ENCODE measurements at regions not wholly inside any gene's neighbourhood (a gene's known extent, or its start where the extent isn't known, plus 50 kb on each side); places are given as distances from the start of the nearest gene placed in this dataset.

DNA sequence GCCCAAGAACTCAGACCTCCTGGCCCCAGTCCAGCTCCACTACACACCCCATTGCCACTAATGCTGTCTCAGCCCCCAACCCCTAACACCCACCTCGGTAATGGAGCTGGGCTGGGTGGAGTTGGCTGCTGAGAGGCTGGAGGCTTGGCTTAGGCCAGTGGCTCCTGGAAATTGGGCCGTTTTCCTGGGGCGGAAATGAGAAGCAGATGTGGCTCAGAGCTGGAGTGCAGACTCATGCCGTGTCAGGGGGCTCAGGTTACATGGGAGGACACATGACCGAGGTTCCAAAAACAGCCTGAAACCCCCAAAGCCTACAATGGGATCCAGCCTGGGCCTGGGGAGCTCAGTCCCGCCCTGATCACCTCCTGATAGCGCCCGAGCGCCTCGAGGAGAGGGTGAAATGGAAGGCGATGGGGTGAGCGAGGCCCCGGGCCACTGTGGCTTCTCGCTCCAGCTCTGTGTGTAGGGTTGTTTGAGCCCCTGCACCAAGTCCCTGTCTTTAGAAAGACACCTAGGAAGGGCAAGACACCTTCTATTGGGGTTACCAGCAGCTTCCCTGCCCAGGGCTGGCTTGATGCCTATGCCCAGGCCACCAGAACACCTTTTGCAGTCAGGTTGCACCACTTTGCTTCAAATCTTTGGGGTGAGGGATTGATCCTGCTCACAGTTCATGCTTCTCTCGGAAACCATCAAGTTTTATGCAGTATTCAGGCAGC, 175.7 kb upstream of the HAAO start:
- ChIA-PET POLR2A (ENCODE audit: unreplicated experiment) (no interaction called here), CTCF (no interaction called here)
- no peaks in the 10 kb centered on the region for H3K79me2 ChIP-seq (ENCODE audit: low read depth)
- H3K27me3 ChIP-seq (ENCODE audit: insufficient read depth, low read depth), result no peaks in the 10 kb centered on the region
- peaks cover 27% of the 10 kb centered on the region for H3F3A ChIP-seq (ENCODE audit: insufficient read depth, low read depth)
- H3K4me1 ChIP-seq (replicated peaks; ENCODE audit: insufficient read depth), result peaks cover 37% of the 10 kb centered on the region
- no peak overlapping the region for H3K4me2 ChIP-seq
- H2AFZ ChIP-seq, result no peak overlapping the region
- H3K27ac ChIP-seq, result no peak overlapping the region
- H3K36me3 ChIP-seq (ENCODE audit: low read depth), result no peaks in the 10 kb centered on the region
- no peaks in the 10 kb centered on the region for H3K9me2 ChIP-seq (ENCODE audit: insufficient read depth)
- intact Hi-C loops (cut with micrococcal nuclease; ENCODE audit: unreplicated experiment), result no loop called here
- H3K9me3 ChIP-seq (ENCODE audit: insufficient read depth, low read depth), result no peaks in the 10 kb centered on the region
- no TSS peak for BruUV-seq (replicated peaks)
- H4K20me1 ChIP-seq (ENCODE audit: insufficient read depth), result no peaks in the 10 kb centered on the region
- no peak for DNase-seq
- H3K4me3 ChIP-seq, result no peak overlapping the region
- TF ChIP-seq EZH2 (IDR thresholded peaks at IDR 0.05; ENCODE audit: low read depth) (no peak), CTCF (conservative IDR thresholded peaks at IDR 0.05) (no peak)

DNA sequence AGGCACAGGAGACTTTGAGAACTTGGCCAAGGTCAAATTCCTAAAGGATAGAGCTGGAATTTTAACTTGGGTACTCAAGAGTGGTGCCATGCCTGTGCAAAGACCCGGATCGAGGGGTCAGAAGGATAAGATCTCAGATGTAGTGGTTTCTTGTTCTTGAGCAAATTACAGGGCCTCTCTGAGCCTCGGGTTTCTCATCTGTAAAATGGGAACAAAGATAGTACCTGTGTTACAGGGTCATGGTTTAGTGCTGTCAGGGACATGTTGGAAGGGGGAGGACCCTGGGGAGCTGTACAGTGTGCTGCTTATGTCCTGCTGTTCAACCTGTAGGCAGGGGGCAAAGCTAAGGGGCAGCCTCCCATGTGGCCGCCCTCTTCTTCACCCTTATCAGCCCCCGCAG, 173.5 kb upstream of the HAAO start:
- no peak overlapping the region for H3K4me3 ChIP-seq
- H4K20me1 ChIP-seq (ENCODE audit: insufficient read depth), result no peaks in the 10 kb centered on the region
- no peak overlapping the region for H3K27ac ChIP-seq
- no peaks in the 10 kb centered on the region for H3K9me2 ChIP-seq (ENCODE audit: insufficient read depth)
- POLR2A ChIA-PET (ENCODE audit: unreplicated experiment), result interaction anchor here (0.7 kb wide), 1 partner anchor 261 kb away, joined by 3 read pairs; no protein-coding TSS in a partner anchor
- no peaks in the 10 kb centered on the region for H3K79me2 ChIP-seq (ENCODE audit: low read depth)
- no peak for TF ChIP-seq EZH2 (IDR thresholded peaks at IDR 0.05; ENCODE audit: low read depth)
- TF ChIP-seq CTCF (conservative IDR thresholded peaks at IDR 0.05), result no peak
- intact Hi-C loops (cut with micrococcal nuclease; ENCODE audit: unreplicated experiment), result no loop called here
- CTCF ChIA-PET, result no interaction called here
- no peaks in the 10 kb centered on the region for H3K36me3 ChIP-seq (ENCODE audit: low read depth)
- peaks cover 22% of the 10 kb centered on the region; the same call in 1 of the 2 replicates for H3F3A ChIP-seq (ENCODE audit: insufficient read depth, low read depth)
- H2AFZ ChIP-seq, result no peak overlapping the region
- no peak overlapping the region for H3K4me2 ChIP-seq
- no TSS peak for BruUV-seq (replicated peaks)
- no peaks in the 10 kb centered on the region for H3K9me3 ChIP-seq (ENCODE audit: insufficient read depth, low read depth)
- H3K27me3 ChIP-seq (ENCODE audit: insufficient read depth, low read depth), result no peaks in the 10 kb centered on the region
- DNase-seq, result no peak
- peaks cover 43% of the 10 kb centered on the region for H3K4me1 ChIP-seq (replicated peaks; ENCODE audit: insufficient read depth)

DNA sequence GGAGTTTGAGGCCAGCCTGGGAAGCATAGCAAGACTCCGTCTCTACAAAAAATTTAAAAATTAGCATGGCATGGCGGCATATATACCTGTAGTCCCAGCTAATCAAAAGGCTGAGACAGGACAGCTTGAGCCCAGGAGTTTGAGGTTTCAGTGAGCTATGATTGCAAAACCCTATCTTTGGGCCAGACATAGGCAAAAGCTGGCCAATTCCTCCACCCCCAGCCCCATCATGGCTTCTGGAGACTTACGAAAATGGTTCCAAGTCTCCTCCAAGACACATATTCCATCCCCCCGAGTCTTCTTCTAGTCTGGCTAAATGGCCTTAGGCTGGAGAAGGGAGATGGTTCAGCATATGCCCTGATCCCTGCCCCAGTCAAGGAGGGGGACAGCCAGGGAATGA, 172.8 kb upstream of the HAAO start:
- Histone ChIP-seq H3K4me3 (no peak overlapping the region), H3K27ac (peak overlapping the region; percentile 51), H2AFZ (no peak overlapping the region), H3K9me3 (ENCODE audit: insufficient read depth, low read depth) (no peaks in the 10 kb centered on the region), H3K9me2 (ENCODE audit: insufficient read depth) (no peaks in the 10 kb centered on the region), H3K79me2 (ENCODE audit: low read depth) (no peaks in the 10 kb centered on the region), H3K36me3 (ENCODE audit: low read depth) (no peaks in the 10 kb centered on the region), H3K27me3 (ENCODE audit: insufficient read depth, low read depth) (no peaks in the 10 kb centered on the region), H4K20me1 (ENCODE audit: insufficient read depth) (no peaks in the 10 kb centered on the region), H3F3A (ENCODE audit: insufficient read depth, low read depth) (peaks cover 23% of the 10 kb centered on the region; the same call in 1 of the 2 replicates), H3K4me2 (peak overlapping the region; percentile 29; the same call in 1 of the 2 replicates), H3K4me1 (replicated peaks; ENCODE audit: insufficient read depth) (peaks cover 48% of the 10 kb centered on the region)
- POLR2A ChIA-PET (ENCODE audit: unreplicated experiment), result no interaction called here
- BruUV-seq (replicated peaks), result no TSS peak
- no peak for TF ChIP-seq EZH2 (IDR thresholded peaks at IDR 0.05; ENCODE audit: low read depth)
- no peak for TF ChIP-seq CTCF (conservative IDR thresholded peaks at IDR 0.05)
- intact Hi-C loops (cut with micrococcal nuclease; ENCODE audit: unreplicated experiment), result no loop called here
- CTCF ChIA-PET, result no interaction called here
- no peak for DNase-seq

Data from PC-9 (cell line).